MM.1S (cell line): ENCODE measurements at regions not wholly inside any gene's neighbourhood (a gene's known extent, or its start where the extent isn't known, plus 50 kb on each side); places are given as distances from the start of the nearest gene placed in this dataset.

Experiments used
- DNase-seq: peaks from one replicate; pipeline ENCODE4 v3.0.0-alpha.2; 2015
- H2AFZ ChIP-seq: fragments of 300-600 bp; sonication (generic); 2 replicates; pipeline ENCODE4 v1.6.0; 2016; ENCODE audit warnings: antibody characterized with exemption, low read length
- H3F3A ChIP-seq: fragments of 300-600 bp; sonication (generic); 2 replicates; pipeline ENCODE4 v1.6.1; 2016; ENCODE audit warnings: mild to moderate bottlenecking, antibody characterized with exemption, low read length, moderate library complexity, mixed read lengths; ENCODE audit not compliant: insufficient read depth
- H3K27ac ChIP-seq: fragments of 300-600 bp; sonication (generic); 2 replicates; pipeline ENCODE4 v1.5.1; 2016; ENCODE audit warnings: mild to moderate bottlenecking, low read length
- H3K27me3 ChIP-seq: fragments of 300-600 bp; sonication (generic); replicated peaks from 2 replicates; pipeline ENCODE4 v1.6.0; 2016; ENCODE audit warnings: low read length; ENCODE audit not compliant: insufficient read depth
- H3K36me3 ChIP-seq: fragments of 300-600 bp; sonication (generic); replicated peaks from 2 replicates; pipeline ENCODE4 v1.6.1; 2016; ENCODE audit warnings: mild to moderate bottlenecking, low read length, mixed read lengths; ENCODE audit not compliant: insufficient read depth
- H3K4me1 ChIP-seq: fragments of 300-600 bp; sonication (generic); 2 replicates; pipeline ENCODE4 v1.6.1; 2016; ENCODE audit warnings: low read length, mixed read lengths
- H3K4me2 ChIP-seq: fragments of 300-600 bp; sonication (generic); 2 replicates; pipeline ENCODE4 v1.6.0; 2016; ENCODE audit warnings: low read depth, low read length
- H3K4me3 ChIP-seq: fragments of 300-600 bp; sonication (generic); 2 replicates; pipeline ENCODE4 v1.5.1; 2016; ENCODE audit warnings: low read length, mixed read lengths
- H3K79me2 ChIP-seq: fragments of 300-600 bp; sonication (generic); 2 replicates; pipeline ENCODE4 v1.6.1; 2016; ENCODE audit warnings: mixed run types, low read length, mixed read lengths
- H3K9ac ChIP-seq: fragments of 300-600 bp; sonication (generic); 2 replicates; pipeline ENCODE4 v1.6.1; 2016; ENCODE audit warnings: low read length, mixed read lengths
- H3K9me2 ChIP-seq: fragments of 300-600 bp; sonication (generic); replicated peaks from 2 replicates; pipeline ENCODE4 v1.6.1; 2016; ENCODE audit warnings: mild to moderate bottlenecking, low read length, mixed read lengths; ENCODE audit not compliant: insufficient read depth
- H3K9me3 ChIP-seq: fragments of 300-600 bp; sonication (generic); replicated peaks from 2 replicates; pipeline ENCODE4 v1.6.1; 2016; ENCODE audit warnings: mild to moderate bottlenecking, low read length, mixed read lengths; ENCODE audit not compliant: insufficient read depth
- H4K20me1 ChIP-seq: fragments of 300-600 bp; sonication (generic); 2 replicates; pipeline ENCODE4 v1.6.1; 2016; ENCODE audit warnings: mild to moderate bottlenecking, low read length, moderate library complexity, mixed read lengths; ENCODE audit not compliant: insufficient read depth
- EZH2 ChIP-seq: fragments of 300-600 bp; sonication (generic); optimal IDR thresholded peaks from 2 replicates; pipeline ENCODE3; 2017; ENCODE audit warnings: low read depth, mild to moderate bottlenecking, antibody characterized with exemption, low read length, mixed read lengths
- EZH2phosphoT487 ChIP-seq: fragments of 300-600 bp; sonication (generic); IDR thresholded peaks from 2 replicates; pipeline ENCODE4 v1.6.1; 2018; ENCODE audit warnings: antibody characterized with exemption, low read length
- TF ChIP-seq, protein P1 (sequence below): fragments of 300-600 bp; sonication (generic); IDR thresholded peaks from 2 replicates; pipeline ENCODE4 v1.5.1; 2016; ENCODE audit warnings: antibody characterized with exemption, low read length, mixed read lengths

DNA sequence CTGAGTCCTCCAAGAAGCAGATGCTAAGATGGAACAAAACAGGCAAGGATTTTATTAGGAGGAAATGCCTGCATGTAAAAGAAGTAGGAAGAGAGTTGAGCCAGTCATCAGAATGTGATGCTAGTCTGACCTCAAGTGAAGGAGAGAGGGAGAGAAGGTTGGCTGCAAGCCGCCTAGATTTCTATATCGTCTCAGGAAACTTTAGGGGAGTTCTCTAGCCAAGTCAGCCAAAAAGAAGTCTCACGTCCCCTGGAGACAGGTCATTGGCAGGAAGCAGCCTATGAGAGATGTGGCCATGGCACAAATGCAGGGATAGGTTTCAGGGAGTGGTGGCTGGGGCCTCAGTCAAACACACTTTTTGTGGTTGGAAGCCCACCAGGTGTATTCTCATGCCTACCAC lies 378.0 kb downstream of the CD109 start:
- DNase-seq: no peak
- H3K4me2 ChIP-seq: no peak overlapping the region
- no peak overlapping the region for H2AFZ ChIP-seq

DNA sequence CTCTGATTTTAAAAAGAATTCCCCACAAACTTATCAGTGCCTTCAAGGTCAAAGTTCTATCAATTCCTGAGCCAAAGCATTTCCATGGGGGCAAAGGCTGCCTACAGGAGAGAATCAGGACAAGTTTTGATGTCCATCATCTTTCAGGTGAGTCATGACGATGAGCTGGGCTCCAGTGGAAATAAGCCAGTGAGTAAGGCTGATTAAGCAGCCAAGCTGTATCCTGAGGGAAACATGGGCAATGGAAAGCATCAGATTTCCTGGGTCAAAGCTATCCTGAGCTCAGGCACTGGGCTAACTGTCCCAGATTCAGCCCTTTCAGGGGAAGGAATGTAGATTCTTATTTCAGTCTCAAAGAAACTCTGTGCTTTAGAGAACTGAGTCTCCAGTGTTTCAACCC lies 377.4 kb downstream of the CD109 start:
- H3K79me2 ChIP-seq: no peaks in the 10 kb centered on the region
- H3K27me3 ChIP-seq: no peaks in the 10 kb centered on the region
- H3K9me2 ChIP-seq: no peaks in the 10 kb centered on the region
- TF ChIP-seq EZH2 (no peak), EZH2phosphoT487 (no peak)
- TF ChIP-seq, protein P1, sequence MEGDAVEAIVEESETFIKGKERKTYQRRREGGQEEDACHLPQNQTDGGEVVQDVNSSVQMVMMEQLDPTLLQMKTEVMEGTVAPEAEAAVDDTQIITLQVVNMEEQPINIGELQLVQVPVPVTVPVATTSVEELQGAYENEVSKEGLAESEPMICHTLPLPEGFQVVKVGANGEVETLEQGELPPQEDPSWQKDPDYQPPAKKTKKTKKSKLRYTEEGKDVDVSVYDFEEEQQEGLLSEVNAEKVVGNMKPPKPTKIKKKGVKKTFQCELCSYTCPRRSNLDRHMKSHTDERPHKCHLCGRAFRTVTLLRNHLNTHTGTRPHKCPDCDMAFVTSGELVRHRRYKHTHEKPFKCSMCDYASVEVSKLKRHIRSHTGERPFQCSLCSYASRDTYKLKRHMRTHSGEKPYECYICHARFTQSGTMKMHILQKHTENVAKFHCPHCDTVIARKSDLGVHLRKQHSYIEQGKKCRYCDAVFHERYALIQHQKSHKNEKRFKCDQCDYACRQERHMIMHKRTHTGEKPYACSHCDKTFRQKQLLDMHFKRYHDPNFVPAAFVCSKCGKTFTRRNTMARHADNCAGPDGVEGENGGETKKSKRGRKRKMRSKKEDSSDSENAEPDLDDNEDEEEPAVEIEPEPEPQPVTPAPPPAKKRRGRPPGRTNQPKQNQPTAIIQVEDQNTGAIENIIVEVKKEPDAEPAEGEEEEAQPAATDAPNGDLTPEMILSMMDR: no peak
- no peak overlapping the region for H3K27ac ChIP-seq
- H3K4me2 ChIP-seq: no peak overlapping the region
- no peak overlapping the region for H3K9ac ChIP-seq
- H3F3A ChIP-seq: no peaks in the 10 kb centered on the region
- no peak for DNase-seq
- no peak overlapping the region for H2AFZ ChIP-seq
- H3K4me1 ChIP-seq: no peaks in the 10 kb centered on the region
- H3K36me3 ChIP-seq: no peaks in the 10 kb centered on the region
- no peaks in the 10 kb centered on the region for H4K20me1 ChIP-seq
- no peaks in the 10 kb centered on the region for H3K9me3 ChIP-seq
- no peak overlapping the region for H3K4me3 ChIP-seq

More for the DNA sequence above, 378.0 kb downstream of the CD109 start:
- H3K4me3 ChIP-seq: no peak overlapping the region
- H3K27ac ChIP-seq: no peak overlapping the region
- H3K27me3 ChIP-seq: no peaks in the 10 kb centered on the region
- H3K79me2 ChIP-seq: no peaks in the 10 kb centered on the region
- H3K36me3 ChIP-seq: no peaks in the 10 kb centered on the region
- H3K4me1 ChIP-seq: no peaks in the 10 kb centered on the region
- no peaks in the 10 kb centered on the region for H3F3A ChIP-seq
- no peak overlapping the region for H3K9ac ChIP-seq
- no peaks in the 10 kb centered on the region for H3K9me2 ChIP-seq
- no peaks in the 10 kb centered on the region for H3K9me3 ChIP-seq
- H4K20me1 ChIP-seq: no peaks in the 10 kb centered on the region
- TF ChIP-seq EZH2phosphoT487: no peak
- TF ChIP-seq, protein P1: no peak
- no peak for TF ChIP-seq EZH2

DNA sequence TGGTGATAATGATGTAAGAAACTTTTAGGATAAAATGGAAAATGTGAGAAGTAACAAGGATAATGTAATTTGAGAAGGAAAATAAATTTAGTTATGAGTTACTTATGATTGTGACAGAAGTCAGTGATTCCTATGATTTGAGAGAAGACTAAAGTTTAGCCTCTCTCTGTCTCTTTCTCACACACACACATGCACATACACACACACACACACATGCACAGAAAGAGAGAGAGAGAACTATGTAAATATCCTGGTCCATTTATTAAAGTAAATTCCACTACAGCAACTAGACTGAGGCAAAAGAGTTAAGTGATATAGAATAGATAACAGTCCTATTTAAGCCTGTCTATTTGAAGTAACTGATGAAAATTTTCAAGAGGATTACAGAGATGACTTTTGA lies 375.2 kb downstream of the CD109 start:
- Histone ChIP-seq H4K20me1 (no peaks in the 10 kb centered on the region), H3K79me2 (no peaks in the 10 kb centered on the region), H3K4me1 (no peaks in the 10 kb centered on the region), H3K27me3 (no peaks in the 10 kb centered on the region), H3K9me3 (no peaks in the 10 kb centered on the region), H3F3A (no peaks in the 10 kb centered on the region), H2AFZ (no peak overlapping the region), H3K9ac (no peak overlapping the region), H3K4me3 (no peak overlapping the region), H3K9me2 (no peaks in the 10 kb centered on the region), H3K36me3 (no peaks in the 10 kb centered on the region), H3K4me2 (no peak overlapping the region), H3K27ac (no peak overlapping the region)
- no peak for DNase-seq
- no peak for TF ChIP-seq EZH2phosphoT487
- TF ChIP-seq, protein P1: no peak
- TF ChIP-seq EZH2: no peak

DNA sequence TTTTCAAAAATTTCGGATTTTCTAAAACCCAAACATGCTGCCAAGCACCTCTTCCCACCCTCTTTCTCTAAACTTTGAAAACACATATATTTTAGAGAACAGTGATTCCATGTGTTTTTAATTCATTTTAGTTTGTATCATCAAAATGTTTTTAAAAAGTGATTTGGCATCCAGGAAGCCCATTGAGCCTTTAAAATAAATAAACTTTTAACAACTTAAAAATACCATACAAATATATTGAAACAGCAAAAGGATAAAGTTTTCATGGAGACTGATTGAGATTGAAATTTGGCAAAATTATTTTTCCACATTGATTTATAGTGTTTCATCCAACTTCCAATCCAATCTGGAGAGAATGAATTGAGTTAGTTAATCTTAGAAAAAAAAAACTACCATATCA lies 374.7 kb downstream of the CD109 start:
- H3K4me2 ChIP-seq: no peak overlapping the region
- no peak for TF ChIP-seq EZH2
- TF ChIP-seq, protein P1: no peak
- TF ChIP-seq EZH2phosphoT487: no peak
- no peak overlapping the region for H3K27ac ChIP-seq
- H2AFZ ChIP-seq: no peak overlapping the region
- H3F3A ChIP-seq: no peaks in the 10 kb centered on the region
- no peaks in the 10 kb centered on the region for H3K9me3 ChIP-seq
- no peaks in the 10 kb centered on the region for H3K27me3 ChIP-seq
- DNase-seq: no peak
- no peak overlapping the region for H3K4me3 ChIP-seq
- H3K36me3 ChIP-seq: no peaks in the 10 kb centered on the region
- H3K4me1 ChIP-seq: no peaks in the 10 kb centered on the region
- no peaks in the 10 kb centered on the region for H4K20me1 ChIP-seq
- H3K9ac ChIP-seq: no peak overlapping the region
- H3K9me2 ChIP-seq: no peaks in the 10 kb centered on the region
- H3K79me2 ChIP-seq: no peaks in the 10 kb centered on the region
